Stimulated activated effector memory CD8-positive, alpha-beta T cell treated with anti-CD3 and anti-CD28 coated beads, Interleukin-12 subunit alpha, Interleukin-12 subunit beta, amount 100 ng/mL, for 72 hours (primary cell): ENCODE measurements at regions not wholly inside any gene's neighbourhood (a gene's known extent, or its start where the extent isn't known, plus 50 kb on each side); places are given as distances from the start of the nearest gene placed in this dataset.

ENCODE experiments used
- ATAC-seq: fragments of 150-1000 bp; cut with Tn5 transposase; 2 replicates; pipeline ENCODE4 v1.10.0; 2021
- DNase-seq, 2 donors: peaks; one replicate each; pipeline ENCODE4 v3.0.0; 2021 to 2022; ENCODE audit warnings: low spot score in 2 of 2
- H3K27ac Mint-ChIP-seq: one replicate; pipeline ENCODE4 v1.8.0; 2022; ENCODE audit warnings: mild to moderate bottlenecking, mixed read lengths
- H3K36me3 Mint-ChIP-seq: one replicate; pipeline ENCODE4 v1.8.0; 2022; ENCODE audit warnings: mild to moderate bottlenecking, mixed read lengths
- H3K4me1 Mint-ChIP-seq: one replicate; pipeline ENCODE4 v1.8.0; 2022; ENCODE audit warnings: mixed read lengths
- H3K4me3 Mint-ChIP-seq: one replicate; pipeline ENCODE4 v1.8.0; 2022; ENCODE audit warnings: mild to moderate bottlenecking, mixed read lengths
- H3K9me3 Mint-ChIP-seq: one replicate; pipeline ENCODE4 v1.8.0; 2022; ENCODE audit warnings: mixed read lengths

DNA sequence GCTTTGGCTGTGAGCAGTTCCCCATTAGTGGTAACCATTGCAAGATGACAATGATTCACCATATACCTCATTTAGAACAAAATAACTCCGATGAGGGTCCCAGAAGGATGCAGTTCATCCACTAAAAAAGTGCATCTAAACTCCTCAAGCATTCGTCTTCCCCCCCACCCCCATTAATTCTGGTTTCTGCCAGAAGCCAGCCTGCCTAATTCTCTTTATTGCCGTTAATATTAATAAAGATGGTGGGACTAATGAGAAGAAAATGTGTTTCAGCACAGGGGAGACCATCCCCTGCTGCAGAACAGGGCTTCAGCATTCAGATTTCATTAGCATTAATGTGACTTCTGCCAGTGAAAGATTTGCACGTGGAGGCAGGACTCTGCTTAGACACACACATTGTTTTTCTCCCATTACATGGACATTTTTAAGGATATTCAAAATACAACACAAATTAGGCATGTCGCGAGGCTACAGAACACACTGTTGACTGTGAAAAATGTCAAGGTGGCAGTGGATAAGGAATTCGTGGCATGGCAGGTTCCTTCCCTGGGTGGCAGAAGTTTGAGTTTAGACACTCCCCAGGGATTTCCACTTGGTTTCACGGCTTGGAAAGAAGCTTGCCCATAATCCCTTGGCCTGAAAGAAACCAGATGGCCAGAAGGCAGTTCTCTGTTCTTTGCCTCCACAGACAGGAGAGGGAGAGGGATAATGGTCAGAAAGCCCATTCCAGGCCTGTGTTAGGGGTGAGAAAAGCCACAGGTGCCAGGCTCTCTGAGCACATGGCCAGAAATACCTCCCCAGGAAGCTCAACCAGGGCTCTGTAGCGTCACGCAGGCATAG, 236.5 kb downstream of the FOXO1 start:
- H3K36me3 Mint-ChIP-seq = no peaks in the 10 kb centered on the region
- H3K4me3 Mint-ChIP-seq = no peak overlapping the region
- ATAC-seq (no peak), DNase-seq (no peak)
- H3K27ac Mint-ChIP-seq = no peak overlapping the region
- H3K9me3 Mint-ChIP-seq = no peaks in the 10 kb centered on the region
- H3K4me1 Mint-ChIP-seq = peaks cover 14% of the 10 kb centered on the region

DNA sequence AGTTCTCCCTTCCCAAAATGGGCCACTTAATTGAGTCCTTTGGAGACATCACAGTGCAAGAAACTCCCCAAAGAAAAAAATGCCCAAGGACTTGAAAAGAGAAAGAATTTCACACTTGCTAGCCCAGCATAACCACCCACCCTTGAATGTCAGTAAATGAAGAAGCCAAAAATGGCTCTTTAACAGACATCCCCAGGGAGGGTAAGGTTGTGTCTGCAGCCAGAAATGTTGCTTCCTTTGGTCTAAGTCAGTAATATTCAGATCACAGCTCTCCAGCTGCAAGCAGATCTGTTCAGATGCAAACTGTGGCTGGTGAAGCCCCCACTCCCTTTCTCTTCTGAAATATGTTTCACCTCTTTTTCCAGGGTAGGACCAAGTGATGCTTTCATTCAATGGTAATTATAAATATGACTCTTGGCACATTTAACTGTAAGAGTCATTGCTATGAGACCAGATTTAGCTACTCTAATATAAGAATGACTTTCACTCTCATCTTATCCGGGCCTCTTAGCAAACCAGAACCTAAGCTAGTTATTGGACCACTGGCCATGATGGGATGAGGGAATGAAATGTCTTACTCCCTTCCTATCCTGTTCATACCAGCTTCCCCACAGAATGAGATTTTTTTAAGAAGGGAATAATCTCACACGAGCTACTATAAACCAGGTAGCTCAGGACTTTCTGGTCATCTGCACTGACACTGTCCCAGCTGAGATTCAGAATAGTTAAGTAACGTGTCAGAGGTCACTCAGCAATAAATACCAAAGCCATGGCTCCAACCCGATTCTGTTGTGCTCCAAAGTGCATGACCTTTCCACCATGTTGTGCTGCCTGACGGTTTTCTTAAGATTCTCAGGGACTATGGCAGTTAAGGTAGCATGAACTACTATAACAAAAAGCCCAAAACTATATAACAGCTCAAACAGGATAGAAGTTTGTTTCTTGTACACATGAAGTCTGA, 234.1 kb downstream of the FOXO1 start:
- Mint-ChIP-seq H3K4me3 (no peak overlapping the region), H3K27ac (no peak overlapping the region), H3K4me1 (peaks cover 17% of the 10 kb centered on the region), H3K9me3 (no peaks in the 10 kb centered on the region), H3K36me3 (no peaks in the 10 kb centered on the region)
- ATAC-seq (peak; percentile 25), DNase-seq (no peak)

DNA sequence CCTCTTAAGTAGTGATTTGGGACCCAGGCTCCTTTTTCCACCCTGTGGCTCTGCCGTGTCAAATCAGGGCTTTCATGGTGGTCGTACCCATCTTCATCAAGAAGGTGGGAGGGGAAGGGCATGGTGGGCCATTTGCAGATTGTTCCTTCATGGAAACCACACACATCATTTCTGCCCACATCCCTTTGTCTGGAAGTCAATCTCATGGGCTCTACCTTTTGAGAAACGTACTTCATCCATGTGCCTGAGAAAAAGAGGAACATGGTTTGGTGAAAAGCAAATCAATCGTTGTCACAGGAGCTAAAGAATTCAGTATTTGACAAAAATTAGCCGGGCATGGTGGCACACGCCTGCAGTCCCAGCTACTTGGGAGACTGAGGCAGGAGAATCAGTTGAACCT, 233.4 kb downstream of the FOXO1 start:
- ATAC-seq (no peak), DNase-seq (no peak)
- Mint-ChIP-seq H3K27ac (no peak overlapping the region), H3K4me3 (no peak overlapping the region), H3K36me3 (no peaks in the 10 kb centered on the region), H3K9me3 (no peaks in the 10 kb centered on the region), H3K4me1 (peaks cover 23% of the 10 kb centered on the region)

DNA sequence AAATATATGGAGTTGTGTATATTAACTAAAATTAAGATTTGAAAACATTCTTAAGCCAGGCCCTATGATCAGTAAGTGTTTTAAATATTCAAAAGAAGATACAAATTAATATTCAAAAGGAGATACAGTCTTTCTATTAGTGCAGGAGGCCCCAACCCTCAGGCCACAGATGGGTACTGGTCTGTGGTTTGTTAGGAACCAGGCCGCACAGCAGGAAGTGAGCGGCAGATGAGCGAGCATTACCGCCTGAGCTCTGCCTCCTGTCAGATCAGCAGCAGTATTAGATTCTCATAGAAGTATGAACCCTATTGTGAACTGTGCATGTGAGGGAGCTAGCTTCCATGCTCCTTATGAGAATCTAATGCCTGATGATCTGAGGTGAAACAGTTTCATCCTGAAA, 232.9 kb downstream of the FOXO1 start:
- Mint-ChIP-seq H3K27ac (no peak overlapping the region), H3K9me3 (no peaks in the 10 kb centered on the region), H3K4me1 (peaks cover 29% of the 10 kb centered on the region), H3K4me3 (no peak overlapping the region), H3K36me3 (no peaks in the 10 kb centered on the region)
- DNase-seq = peak in 1 of 2 donors; percentile 18
- peak; percentile 90 for ATAC-seq

DNA sequence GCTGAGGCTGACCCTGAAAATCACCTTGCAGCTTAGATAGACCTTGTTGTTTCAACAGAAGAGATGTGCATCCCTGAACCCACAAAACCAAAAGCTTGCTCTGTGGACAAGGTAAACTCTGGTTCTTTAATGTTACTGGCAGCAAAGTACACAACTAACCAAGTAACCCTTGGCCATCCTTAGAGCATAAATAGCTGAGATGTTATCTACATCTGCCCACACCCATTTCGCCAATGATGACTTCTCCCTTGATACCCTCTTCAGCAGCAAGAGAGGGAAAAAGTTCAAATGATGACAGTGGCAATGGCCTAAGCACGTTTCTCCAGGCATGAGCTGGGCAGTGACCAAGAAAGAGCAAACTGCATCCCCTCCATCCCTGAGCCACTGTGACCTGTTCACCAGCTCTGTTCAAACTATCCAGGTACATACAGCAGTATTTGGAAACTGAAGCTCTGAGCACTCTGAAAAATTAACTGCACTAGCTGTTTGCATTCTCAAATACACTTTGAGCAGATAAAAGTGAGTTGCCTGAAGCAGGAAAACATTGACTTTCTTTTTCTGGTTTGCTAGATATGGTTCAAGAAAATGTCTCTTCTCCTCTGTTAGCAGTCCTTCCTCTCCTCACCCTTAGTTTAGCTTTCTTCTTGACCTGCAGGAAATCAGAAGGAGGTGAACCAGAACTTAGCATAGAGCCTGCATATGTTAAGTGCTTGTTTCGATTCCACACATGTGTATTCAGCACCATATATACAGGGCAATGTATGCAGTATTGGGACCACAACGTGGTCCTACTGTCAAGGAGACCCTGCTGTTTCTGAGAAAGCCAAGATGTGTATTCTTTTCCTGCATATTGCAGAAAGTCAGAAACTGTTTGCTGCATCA, 231.7 kb downstream of the FOXO1 start:
- Mint-ChIP-seq H3K9me3 (no peaks in the 10 kb centered on the region), H3K4me1 (peaks cover 40% of the 10 kb centered on the region), H3K27ac (peak overlapping the region; percentile 44), H3K4me3 (no peak overlapping the region), H3K36me3 (no peaks in the 10 kb centered on the region)
- no peak for DNase-seq
- ATAC-seq = no peak

DNA sequence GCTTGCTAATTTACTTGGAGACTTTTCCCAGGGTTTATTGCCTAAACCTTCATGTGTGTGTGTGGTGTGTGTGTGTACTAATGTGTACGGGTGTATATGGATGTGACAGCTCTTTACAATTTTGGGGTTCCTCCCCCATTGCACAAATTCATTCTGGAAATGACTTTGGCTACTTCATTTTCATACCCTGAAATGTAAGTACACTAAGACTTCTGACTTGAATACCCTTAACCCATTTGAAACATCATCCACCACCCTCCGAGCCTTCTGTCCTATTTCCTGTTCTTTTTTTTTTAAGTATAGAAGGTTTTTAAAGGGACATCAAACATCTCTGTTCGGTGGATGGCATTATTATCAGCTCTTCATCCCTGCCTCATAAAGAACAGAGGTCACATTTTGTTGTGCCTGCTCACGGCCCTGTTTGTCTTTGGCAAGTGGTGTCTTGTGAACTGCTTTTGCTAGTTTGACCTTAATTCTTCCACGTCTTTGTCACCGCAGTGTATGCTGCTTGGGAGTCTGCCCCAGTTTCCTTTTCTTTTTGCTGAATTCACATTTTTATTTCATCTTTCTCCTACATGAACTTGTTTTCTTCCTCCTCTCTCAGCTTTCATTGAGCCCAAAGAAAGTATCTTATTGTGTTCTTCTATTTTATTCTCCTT, 228.3 kb downstream of the FOXO1 start:
- DNase-seq = no peak
- Mint-ChIP-seq H3K27ac (peak overlapping the region; percentile 64), H3K4me1 (peaks cover 41% of the 10 kb centered on the region), H3K36me3 (no peaks in the 10 kb centered on the region), H3K9me3 (no peaks in the 10 kb centered on the region), H3K4me3 (peak overlapping the region; percentile 22)
- peak; percentile 41 for ATAC-seq

DNA sequence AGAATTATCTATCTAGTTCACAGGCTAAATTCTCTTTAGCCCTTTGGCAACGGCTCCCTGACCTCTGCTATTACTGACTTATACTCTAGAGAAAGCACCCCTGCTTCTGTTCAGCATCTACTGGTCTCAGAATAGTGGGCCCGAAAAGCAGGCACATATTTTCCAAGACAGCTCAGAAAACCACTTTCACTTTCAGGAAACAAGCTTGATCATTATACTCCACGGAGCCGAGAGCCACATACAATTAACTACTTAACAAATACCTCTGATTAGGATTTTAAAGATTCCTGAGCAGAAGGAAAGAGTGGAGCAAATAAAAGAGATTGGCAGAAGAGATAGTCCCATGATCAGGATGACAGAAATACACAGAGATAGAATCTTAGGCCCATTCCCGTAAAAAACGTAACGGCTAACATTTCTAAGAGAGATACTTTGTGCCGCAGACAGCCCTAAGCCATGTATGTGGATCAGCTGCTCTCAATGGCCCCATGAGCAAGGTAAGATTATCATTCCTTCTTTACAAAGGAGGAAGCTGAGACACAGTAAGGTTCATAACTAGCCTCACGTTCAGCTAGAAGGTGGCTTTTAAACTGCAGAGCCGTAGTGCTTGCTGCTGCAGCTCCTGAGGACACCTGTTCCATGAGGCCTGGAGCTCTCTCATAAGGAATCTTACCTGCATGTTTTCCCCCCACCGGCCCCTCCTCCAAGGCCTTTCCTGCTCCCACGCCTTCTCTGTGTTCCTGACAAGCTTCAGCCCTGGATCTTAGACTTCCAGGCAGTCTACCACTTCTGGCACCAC, 227.2 kb downstream of the FOXO1 start:
- no peak for DNase-seq

DNA sequence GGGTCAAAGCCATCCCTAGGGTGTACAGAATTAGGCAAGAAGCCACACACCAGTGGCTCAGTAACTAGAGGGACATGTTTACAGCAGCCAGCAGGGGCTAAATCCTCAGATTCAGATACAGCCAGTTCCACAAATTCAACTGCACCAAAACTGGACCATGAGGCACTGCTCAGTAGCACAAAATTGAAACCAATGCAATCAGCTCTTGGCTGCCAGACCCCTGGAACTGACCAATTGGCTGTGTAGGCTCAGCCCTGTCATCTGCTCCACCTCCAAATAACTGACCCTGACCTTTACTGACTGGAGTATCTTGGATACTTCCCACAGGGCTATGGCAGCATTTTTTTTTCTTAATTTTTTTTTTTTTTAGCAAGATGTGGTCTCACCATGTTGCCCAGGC, 226.5 kb downstream of the FOXO1 start:
- H3K4me1 Mint-ChIP-seq = peaks cover 28% of the 10 kb centered on the region
- no peaks in the 10 kb centered on the region for H3K36me3 Mint-ChIP-seq
- ATAC-seq (no peak), DNase-seq (no peak)
- H3K27ac Mint-ChIP-seq = no peak overlapping the region
- H3K4me3 Mint-ChIP-seq = no peak overlapping the region
- no peaks in the 10 kb centered on the region for H3K9me3 Mint-ChIP-seq

More for the DNA sequence above, 227.2 kb downstream of the FOXO1 start:
- H3K36me3 Mint-ChIP-seq = no peaks in the 10 kb centered on the region
- peak overlapping the region; percentile 22 for H3K4me3 Mint-ChIP-seq
- H3K9me3 Mint-ChIP-seq = no peaks in the 10 kb centered on the region
- H3K27ac Mint-ChIP-seq = peak overlapping the region; percentile 64
- peaks cover 35% of the 10 kb centered on the region for H3K4me1 Mint-ChIP-seq
- ATAC-seq = peak; percentile 55

DNA sequence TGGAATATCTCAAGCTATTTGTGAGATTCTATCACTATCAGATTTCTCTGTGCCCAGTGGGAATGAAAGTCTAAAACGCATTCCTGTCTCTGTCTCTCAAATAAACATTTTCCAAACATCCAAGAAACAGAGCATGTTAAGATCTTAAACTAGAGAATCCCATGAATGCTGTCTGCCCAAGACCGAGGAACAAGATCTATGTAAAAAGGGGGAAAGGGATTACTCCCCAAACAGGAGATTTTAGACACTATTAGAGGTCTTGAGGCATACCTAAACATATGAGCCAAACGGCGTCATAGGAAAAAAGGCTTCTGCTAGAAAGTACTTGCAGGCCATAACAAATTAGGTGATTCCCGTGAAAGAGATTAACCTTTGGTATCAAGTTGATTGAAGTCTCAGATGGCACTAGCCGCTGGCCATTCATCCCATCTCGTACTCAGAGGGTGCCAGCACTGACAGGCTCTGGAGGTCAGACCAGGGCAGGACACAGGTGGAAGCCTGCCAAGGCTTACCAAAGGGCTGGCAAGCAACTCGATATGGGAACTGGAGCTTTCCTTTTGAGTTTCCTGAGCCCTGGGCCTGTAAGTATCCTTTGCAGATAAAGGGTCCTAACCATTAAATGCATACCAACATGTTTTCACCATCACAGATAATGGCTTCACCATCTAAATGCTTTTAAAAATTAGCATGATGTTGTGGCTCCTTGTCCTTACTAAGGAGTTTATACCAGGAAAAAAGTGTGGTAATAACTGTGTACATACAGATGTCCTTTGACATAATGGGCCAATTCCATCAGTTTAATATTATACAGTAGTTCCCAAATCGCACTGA, 225.2 kb downstream of the FOXO1 start:
- no peak overlapping the region for H3K4me3 Mint-ChIP-seq
- H3K27ac Mint-ChIP-seq = no peak overlapping the region
- ATAC-seq = no peak
- DNase-seq = no peak
- H3K36me3 Mint-ChIP-seq = no peaks in the 10 kb centered on the region
- H3K9me3 Mint-ChIP-seq = no peaks in the 10 kb centered on the region
- H3K4me1 Mint-ChIP-seq = peaks cover 34% of the 10 kb centered on the region

DNA sequence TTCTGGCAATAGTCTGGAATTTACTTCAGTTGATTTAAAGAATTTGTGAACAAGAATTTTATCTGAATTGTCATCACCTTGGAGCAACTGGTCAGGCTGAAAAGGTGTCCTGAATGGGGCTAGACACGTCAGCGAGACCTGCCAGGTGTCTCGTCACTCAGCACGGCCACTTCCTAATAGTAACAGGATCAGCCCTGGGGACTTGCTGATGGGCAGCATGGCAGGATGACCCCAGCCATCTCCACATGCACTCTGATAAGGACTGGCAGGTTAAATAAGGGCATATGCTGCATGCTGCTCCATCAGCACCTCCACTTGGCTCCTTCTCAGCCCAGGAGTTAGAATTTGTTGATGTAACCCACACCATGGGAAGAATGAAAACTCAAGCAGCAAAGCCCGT, 224.2 kb downstream of the FOXO1 start:
- H3K27ac Mint-ChIP-seq = no peak overlapping the region
- H3K4me1 Mint-ChIP-seq = peaks cover 44% of the 10 kb centered on the region
- DNase-seq (no peak), ATAC-seq (no peak)
- no peaks in the 10 kb centered on the region for H3K9me3 Mint-ChIP-seq
- H3K4me3 Mint-ChIP-seq = no peak overlapping the region
- H3K36me3 Mint-ChIP-seq = no peaks in the 10 kb centered on the region

DNA sequence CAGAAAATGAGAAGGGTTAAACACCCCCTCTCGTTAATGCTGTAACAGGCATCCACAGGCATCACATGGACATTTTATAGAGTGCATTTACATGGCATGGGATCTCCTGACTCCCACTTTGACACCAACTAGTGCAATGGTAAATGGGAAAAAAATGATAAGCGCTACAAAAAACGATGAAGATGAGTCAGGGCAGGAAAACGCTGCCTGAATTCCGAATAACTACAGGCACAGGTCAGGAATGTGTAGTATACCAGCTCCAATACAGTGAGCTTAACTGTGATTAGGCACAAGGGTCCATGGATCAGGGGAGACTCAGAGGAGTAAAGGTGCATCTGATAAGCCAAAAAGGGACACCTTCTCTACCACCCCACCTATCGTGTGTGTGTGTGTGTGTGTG, 223.6 kb downstream of the FOXO1 start:
- Mint-ChIP-seq H3K4me3 (no peak overlapping the region), H3K4me1 (peaks cover 41% of the 10 kb centered on the region), H3K27ac (no peak overlapping the region), H3K36me3 (no peaks in the 10 kb centered on the region), H3K9me3 (no peaks in the 10 kb centered on the region)
- ATAC-seq (no peak), DNase-seq (no peak)

DNA sequence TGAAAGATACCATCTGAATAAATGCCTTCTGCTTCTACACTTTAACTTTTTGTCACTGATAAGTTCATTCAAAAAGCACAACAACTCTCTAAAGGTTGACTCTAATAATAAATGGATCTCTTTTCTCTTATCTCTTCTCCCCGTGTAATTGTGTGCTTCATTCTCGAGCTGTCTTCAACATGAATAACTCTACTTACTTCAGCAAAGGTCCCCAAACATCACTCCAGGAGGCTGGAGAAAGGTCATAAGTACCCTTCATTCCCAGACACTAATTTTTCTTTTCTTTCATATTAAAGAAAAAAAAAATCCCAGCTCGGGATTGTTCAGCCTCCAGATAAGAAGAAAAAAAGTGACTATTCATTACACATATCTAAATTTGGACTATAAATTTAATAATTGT, 222.2 kb downstream of the FOXO1 start:
- Mint-ChIP-seq H3K4me3 (no peak overlapping the region), H3K36me3 (no peaks in the 10 kb centered on the region), H3K27ac (no peak overlapping the region), H3K9me3 (no peaks in the 10 kb centered on the region), H3K4me1 (peaks cover 34% of the 10 kb centered on the region)
- ATAC-seq (no peak), DNase-seq (no peak)

DNA sequence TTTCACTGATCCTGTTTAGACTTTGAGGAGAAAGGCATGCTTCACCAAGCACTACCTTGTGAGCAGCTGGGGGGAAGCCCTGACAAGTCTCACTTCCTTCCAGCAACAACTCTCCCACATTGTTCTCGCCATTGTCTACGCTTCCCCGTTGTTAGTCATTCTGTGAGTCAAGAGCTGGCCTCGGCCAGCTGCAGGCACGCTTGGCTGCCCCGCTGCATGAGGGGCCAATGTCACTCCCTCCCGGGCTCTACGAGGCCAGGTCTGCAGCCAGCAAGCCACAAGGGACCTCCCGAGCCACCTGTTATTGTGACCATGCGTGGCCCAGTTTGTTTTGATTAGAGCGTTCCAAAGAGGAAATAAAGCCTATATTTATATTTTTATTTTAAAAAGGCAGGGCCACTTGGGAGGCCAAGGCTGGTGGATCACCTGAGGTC, 220.9 kb downstream of the FOXO1 start:
- peaks cover 3% of the 10 kb centered on the region for H3K9me3 Mint-ChIP-seq
- ATAC-seq (peak; percentile 97), DNase-seq (peak in 1 of 2 donors; percentile 67)
- H3K4me1 Mint-ChIP-seq = peaks cover 28% of the 10 kb centered on the region
- no peak overlapping the region for H3K27ac Mint-ChIP-seq
- H3K4me3 Mint-ChIP-seq = no peak overlapping the region
- no peaks in the 10 kb centered on the region for H3K36me3 Mint-ChIP-seq
